Kasumi-1 (cell line): ENCODE measurements at regions not wholly inside any gene's neighbourhood (a gene's known extent, or its start where the extent isn't known, plus 50 kb on each side); places are given as distances from the start of the nearest gene placed in this dataset.

Experiments used
- DNase-seq, 2 experiments: peaks; one replicate each; lab custom pipeline; 2025; lab: John Stamatoyannopoulos, UW

DNA sequence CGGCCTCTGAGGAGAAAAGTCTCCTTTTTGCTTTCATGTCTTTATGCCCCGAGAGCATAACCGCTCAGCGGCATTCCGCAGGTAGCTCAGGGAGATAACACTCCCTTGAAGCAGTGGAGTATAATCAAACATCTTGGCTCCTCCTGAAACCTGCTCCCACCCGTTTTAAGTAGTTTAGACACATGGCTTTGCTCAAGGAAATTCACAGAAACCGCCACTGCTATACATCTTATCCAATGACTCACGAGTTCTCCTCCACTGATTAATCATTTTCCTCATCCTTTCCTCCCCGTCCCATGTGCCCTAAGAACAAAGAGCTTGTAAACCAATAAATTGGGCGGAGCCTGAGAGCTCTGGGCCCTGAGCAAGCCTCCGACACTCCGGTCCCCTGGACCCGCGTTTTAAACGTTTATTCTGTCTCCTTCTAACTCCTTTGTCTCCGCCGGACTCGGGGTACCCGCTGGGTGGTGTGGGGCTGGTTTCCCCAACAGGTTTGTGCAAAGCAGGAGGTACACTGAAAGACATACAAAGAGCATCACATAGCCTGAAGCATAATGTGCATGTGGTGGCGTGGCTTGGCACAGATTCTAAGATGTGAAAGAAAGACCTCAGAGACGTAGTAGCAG, 401.2 kb downstream of the TLL1 start:
- no peak for DNase-seq

DNA sequence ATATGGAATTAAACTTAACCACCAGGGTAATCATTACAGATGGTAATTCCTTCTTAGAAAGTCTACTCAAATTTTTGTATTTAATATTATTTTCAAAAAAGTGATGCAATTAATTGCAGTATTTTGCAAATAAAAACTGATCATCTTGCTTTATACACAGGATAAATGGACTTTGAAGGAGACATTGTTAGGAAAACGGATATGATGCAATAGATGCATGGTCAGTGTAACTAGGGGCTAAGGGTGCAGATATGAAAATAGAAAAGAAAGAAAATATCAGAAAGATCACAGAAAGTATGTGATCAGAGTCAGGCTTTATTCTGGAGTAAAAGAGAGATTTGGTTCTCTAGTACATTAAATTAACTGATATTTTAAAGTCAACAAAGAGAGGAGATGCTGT, 401.7 kb downstream of the TLL1 start:
- DNase-seq: no peak

DNA sequence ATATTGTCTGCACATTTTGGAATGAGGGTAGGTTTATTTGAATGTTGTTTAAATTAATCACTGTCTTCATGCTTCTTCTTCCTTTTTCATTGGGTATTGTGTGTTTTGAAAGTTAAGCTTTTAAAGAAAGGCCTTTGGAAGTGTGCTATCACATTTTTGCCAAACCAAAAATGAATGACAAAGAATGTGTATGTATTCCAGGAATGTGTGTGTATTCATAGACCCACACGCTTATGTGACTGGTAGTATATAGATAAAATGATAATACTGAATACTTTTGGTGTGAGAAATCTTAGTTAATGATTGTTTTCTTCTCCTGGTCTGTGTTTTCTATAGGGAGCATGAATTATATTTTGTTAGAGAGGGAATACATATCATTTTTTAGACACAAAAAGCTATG, 404.4 kb downstream of the TLL1 start:
- no peak for DNase-seq

DNA sequence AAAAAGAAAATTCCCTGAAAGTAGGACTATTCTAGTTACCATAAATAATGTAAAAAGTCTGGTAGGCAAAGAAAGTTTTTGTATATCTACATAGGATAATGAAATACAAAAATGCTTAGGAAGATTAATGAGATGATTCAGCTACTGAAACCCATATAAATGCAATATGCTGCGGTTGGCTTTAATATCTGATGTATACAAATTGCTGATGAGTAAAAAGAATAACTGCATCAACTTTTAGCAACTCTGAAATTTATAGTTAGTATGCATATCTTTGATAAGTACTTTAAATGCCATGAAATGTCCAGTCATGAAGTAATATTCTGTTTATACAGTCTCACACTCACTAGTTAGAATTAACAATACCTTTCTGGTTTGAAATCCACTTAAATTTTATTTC, 404.8 kb downstream of the TLL1 start:
- no peak for DNase-seq

DNA sequence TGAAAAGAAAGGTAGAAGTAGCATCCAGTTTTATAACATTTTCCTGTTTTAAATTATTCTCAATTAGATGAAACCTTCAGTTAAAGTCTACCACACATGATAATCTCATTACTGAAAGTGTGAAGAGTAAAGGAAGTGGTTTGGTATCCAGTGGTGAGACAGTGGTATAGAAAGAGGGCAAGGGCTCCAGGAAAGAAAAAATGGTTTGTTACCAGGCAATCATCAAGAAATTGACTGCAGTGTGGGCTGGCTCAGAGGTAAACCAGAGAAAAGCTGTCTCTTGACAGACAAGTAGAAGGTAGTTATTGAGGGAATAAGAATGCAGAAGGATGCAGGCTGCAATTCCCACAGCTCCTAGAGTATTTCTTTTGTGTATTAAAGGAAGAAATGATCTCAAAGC, 406.2 kb downstream of the TLL1 start:
- no peak for DNase-seq

DNA sequence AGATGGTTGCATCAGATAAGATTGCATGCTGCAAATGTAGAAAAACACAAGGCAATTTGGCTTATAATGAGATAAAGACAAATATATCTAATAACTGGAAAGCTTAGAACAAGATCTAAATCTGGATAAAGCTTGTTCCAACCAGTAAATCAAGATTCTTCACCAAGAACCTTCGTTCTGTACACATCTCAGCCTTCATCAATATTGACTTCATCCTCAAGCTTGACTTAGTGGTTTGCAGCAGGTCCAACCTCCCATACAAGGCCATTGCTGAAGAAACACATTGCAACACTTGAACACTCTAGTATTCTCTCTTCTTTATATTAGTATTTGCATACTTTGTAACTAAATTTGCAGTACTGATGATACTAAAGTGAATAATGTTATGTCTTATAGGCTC, 407.6 kb downstream of the TLL1 start:
- no peak for DNase-seq

DNA sequence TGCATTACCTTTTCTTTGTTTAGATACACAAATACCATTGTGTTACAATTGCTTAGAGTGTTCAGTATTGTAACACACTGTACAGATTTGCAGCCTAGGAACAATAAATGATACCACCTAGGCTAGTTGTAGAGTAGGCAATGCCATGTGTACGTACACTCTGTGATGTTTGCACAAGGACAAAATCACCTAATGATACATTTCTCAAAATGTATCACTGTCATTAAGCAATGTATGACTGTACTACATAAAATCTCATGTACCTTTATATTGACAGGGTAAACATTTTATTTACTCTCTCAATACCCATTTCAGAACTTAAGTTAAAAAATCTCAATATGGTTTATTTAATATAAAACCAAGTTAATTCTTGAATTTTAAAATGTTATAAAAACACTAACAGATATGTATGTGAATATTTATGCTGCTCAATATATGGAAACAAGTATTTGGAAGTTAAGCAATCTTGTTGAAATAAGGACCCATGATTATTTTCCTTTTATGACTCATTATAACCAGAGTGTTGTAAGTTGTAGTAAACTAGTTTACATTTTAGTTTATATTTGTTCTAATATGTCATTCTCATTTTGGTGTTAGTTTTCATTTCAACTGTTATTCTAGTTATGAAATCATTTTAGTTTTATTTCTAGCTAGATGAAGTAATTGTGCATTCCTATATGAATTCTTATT, 409.2 kb downstream of the TLL1 start:
- DNase-seq: no peak

DNA sequence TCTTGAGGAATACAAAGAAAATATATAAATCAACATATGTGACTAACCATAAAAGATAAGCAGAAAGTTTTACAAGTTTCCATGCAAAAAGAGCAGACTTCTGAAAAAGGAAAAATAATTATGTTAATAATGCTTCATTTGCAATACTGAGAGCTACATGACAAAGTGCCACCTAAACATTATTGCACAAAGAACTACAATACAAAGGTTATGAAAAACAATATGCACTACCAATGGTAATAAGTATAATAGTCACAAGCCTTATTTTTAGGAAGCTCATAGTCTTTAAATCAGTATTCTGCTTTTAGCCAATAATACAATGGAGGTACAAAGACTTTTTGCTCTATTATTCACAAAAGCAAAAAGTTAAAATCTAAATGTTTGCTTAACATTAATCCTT, 411.2 kb downstream of the TLL1 start:
- DNase-seq: no peak

DNA sequence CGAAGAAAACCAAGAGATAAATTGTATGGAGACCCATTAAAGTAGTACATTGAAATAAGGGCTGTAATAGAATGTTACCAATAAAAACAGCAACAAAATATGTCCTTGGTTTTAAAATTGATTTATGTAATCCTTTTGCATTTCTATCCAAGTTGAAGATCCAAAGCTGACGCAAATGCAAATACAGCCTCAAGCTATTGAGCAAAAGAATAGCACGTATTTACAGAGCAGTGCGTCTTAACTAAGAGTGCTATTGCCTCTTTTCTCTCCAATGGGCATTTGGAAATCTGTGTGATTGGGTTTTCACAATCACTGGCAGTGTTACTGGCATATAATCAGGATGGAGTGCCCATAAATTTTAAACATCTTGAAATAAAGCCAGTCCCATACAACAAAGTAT, 417.4 kb downstream of the TLL1 start:
- no peak for DNase-seq

DNA sequence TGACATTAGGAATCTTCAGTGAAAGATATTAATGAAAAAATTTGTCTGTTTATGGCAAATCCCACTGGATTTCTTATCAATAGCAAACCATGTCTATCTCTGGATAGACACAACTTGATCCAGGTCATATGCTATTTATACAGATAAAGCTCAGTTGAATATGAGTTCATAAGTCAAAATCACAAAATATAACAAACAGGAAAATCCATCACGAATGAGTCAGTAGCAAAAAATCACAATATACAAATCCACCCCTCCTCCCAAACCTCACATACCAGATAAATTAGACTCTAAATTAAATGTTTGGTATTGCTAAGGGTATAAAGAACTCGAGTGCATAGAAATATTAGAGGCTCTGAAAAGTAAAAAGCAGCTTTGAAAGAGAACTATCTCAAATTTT, 420.5 kb downstream of the TLL1 start:
- no peak for DNase-seq

DNA sequence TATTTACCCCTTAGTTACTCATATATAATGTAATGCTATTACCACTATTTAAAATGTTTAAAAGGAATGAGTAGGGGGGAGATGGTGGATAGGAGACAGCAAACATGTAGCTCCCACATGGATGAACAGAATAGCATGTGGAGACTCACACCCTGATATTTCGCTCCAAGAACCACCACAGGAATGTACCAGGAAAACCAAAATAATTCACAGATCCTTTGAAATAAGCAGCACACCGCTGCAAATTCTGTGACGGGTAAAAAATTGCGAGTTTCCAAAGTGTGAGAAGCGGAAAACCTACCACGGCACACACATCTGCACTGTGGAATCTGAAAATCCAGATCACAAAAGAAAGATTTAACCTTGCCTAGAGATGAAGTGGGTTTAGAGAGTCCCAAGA, 428.2 kb downstream of the TLL1 start:
- DNase-seq: no peak

DNA sequence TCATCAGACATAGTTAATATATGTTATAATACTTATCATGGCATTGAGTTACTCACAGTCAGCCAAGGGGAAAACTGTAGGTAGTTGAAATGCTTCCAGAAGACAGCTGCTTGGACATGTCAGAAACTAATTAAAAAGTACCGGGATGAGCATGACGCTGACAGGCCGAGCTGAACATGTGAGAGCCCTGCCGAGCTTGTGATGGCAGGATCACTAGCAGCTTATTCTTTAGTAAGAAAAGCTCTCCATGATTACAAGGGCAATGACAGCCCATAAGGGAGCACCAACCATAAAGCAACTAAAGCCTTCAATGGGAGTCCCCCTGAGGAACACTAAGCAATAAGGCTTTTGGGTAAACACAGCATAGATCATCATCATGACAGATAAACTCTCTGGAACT, 435.6 kb downstream of the TLL1 start:
- no peak for DNase-seq

DNA sequence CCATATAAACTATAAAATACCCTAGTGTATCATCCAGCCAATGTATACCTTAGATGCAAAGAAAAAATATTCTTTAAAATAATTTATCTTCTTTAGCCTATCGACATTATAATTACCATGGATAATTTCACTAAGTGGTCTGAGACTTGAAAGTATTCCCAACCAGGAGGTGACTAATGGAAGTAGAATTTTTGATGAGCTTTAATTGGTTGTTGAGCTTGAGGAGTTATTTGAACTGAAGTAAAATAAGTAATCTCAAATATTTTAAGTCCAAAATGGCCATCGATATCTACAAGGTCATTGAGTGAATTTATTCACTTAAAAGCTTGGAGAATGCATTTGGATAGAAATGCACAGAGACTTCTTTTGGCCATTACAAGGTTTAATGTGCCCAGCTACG, 436.2 kb downstream of the TLL1 start:
- DNase-seq: no peak

DNA sequence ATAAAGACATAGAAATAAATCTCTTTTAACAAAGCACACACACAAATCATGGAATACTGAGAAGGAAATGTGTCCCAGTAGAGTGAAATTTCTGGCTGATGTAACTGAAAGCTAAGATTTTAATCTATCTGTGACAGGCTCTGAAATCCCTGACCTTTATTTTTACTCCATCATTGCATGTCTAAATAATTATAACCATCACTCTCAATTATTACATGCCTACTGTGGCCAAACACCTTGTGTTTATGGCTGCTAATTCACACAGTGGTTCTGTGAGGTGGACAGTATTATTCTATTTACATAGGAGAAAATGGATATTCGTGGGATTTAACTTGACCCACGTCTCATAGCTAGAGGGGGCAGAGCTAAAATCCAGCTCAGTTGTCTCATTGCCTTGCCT, 438.1 kb downstream of the TLL1 start:
- no peak for DNase-seq

DNA sequence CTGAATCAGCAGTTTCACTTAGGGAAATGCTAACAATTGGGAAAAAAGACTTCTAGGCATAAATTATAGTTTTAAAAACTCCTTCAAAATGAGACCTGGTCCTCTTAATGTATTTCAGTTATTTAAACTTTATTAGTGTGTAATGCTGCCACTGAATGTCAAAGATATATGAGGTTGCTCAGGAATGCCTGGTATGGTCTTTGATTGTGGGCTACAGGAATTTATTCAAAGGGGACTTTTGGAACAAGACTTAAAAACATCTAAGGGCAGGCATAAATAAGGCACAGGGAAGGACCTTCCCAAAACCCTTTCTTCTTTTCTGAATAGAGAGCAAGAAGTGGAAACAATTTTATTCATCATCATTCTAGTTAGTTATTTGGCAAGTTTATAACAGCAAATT, 439.1 kb downstream of the TLL1 start:
- no peak for DNase-seq

DNA sequence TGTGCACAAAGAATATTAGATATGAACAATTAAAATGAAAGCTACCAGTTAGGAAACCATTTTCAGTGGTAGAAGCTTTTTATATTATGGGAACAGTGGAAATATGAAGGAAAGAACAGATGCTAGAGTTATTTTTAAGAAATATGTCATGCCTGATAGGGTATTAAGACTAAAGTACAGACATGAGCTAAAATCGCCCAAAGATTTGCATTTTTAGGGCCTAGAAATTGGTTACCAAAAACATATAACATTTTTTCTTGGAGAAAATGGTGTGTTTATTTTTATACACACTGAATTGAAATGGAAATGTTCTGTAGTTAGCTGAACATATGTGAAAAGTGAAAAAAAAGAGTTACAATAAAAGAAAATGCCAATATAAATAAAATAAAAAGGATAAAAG, 441.9 kb downstream of the TLL1 start:
- no peak for DNase-seq

DNA sequence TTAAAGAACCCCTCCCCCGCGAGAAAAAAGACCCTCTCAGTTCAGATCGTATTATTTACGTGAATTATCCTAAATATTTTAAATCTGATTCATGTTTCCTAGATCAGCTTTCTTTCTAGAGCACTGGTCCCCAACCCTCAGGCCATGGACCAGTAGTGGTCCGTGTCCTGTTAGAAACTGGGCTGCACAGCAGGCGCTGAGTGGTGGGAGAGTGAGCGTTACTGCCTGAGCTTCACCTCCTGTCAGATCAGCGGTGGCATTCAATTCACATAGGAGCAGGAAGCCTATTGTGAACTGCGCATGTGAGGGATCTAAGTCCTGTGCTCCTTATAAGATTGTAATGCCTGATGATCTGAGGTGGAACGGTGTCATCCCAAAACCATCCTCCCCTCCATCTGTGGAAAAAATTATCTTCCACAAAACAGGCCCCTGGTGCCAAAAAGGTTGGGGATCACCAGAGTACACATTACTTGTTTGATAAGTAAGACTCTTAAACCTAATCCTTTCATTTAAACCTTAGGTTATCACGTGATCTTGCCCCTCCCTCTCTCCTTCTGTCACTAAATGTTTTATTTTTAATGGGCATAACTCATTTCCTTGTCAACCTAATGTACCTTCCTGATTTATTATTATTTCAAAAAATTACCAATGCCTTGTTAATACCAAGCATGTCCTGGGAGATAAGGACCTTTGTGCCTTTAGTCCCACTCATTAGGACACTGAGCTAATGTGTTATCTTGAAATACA, 442.9 kb downstream of the TLL1 start:
- no peak for DNase-seq

DNA sequence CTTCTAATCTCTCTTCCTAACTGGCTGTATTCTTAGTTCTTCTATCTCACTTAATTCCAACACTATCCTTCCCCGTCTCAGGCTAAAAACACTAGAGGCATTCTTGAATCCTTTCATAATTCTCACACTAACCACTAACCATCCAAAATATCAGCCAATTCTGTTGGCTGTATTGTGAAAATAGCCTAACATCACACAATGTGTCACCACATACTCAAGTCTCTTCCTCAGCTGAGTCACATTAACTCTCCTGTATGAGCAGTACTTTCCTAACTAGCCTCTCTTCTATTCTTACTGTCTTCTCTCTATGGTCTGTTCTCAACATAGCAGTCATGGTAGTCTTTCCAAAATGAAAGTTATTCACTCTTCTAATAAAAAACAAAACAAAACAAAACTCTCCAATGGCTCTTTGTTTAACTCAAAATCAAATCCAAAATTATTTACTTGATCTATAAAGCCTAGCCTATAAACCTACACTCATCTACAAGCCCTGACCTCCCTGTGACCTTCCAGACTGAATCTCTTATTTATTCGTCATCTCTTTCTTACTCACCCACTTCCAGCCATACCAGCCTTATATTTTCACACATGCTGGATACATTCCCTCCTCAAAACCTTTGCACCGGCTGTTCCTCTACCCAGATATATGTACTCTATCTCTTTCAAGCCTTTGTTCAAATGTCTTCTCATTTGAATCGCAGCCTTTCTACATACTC, 445.9 kb downstream of the TLL1 start:
- DNase-seq: no peak

DNA sequence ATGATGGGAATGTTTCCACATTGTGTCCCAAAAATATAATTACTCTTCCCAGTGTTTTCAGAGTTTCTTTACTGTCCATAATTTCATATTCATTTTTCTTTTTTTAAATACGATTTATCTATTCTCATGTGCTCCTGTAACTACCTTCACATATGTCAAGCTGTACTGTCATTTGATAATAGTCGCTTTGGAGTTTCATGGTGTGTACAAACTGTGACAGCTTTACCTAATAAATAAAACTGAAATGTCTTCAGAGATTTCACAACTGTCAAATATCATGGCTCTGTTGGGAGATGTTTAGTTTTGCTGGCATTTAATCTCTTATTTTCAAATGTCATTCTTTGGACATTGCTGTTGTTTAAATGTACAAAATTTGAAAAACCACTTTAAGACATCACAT, 450.2 kb downstream of the TLL1 start:
- DNase-seq: no peak

DNA sequence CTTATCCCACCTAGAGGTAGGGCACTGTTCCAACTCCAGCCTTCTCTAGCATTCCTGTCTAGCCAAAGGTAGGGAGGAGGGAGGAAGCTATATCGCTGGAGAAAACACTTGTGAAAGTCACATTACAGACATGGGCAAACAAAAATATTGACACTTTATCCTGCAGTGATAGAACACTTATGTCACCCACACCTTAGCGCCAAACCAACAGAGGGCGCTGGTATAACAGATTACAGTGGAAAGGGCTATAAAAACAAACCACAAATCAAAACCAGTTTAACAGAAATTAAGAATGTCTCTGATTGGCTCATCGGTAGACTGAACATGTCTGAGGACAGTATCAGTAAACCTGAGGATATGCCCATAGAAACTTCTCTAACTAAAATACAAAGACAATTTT, 451.3 kb downstream of the TLL1 start:
- peak; percentile 21 to 64 for DNase-seq

DNA sequence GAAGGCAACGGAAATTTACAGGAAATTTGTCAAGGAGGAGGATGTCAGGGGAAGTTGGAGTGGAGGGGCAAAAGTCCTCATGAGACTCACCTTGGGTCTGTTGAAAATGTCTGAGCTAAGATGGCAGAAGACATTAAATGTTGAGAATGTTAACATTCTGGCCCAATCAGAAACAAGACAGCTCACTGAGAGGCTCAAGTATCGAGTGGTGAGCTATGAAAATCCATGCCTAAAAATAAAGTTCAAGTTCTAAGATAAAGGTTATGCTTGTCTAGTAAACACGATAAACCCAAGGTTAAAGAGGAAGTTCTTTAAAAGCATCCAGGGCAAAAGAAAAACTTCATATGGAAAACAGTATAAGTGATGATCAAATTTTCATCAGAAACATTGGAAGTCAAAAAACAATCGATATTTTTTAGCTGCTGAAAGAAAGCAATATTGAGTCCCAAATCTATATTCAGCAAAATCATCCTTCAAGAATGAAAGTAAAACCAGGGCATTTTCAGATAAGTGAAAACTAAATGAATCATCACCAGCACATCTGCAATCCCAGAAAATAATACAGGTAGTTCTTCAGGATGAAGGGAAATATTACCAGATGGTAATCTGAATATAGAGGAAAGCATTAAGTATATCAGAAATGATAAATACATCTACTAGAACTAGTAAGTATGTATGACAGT, 462.4 kb downstream of the TLL1 start:
- no peak for DNase-seq

DNA sequence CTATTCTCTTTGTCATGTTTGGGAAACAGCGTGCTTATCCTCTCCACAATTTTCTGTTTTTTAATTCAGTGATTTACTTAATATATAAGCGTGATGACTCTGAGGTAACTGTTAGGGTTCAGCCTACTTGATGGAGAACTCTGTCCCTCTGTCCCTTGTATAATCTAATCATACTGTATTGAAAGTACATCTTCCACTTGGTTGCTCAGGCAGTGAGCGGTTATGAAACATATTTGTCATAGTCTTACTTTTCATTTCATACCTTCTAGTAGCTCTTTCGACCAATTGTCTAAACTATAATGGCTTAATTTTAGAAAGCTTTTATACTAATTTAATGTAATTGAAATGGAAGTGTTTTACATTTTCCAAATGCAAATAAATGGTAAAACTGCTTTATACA, 469.0 kb downstream of the TLL1 start:
- no peak for DNase-seq
